H1 (cell line): ENCODE measurements at regions not wholly inside any gene's neighbourhood (a gene's known extent, or its start where the extent isn't known, plus 50 kb on each side); places are given as distances from the start of the nearest gene placed in this dataset.

Experiments
- CTCF ChIA-PET: fragments of 300-600 bp; sonication (Branson Sonifier 250); formaldehyde crosslinking; loops from one replicate; lab custom pipeline; 2021; ENCODE audit not compliant: partially characterized antibody; lab: Charles Lee
- POLR2A ChIA-PET: fragments of 300-600 bp; sonication (Branson Sonifier 250); formaldehyde crosslinking; loops from one replicate; lab custom pipeline; 2021; ENCODE audit warnings: inconsistent platforms; ENCODE audit not compliant: partially characterized antibody; lab: Charles Lee
- DNase-seq, 2 experiments: peaks; one replicate each; pipeline versions ENCODE4 v3.0.0 to v3.0.0-alpha.2; 2010 to 2022; ENCODE audit warnings: low spot score in 2 of 2, low read depth in 1 of 2, mixed read lengths in 1 of 2
- FAIRE-seq: peaks from 2 replicates; lab custom pipeline; 2011; peaks lifted over from hg19 to GRCh38; lab: Jason Lieb, UNC
- H2AFZ ChIP-seq: 2 replicates; pipeline ENCODE4 v1.8.1; 2012; ENCODE audit warnings: low read length, inconsistent platforms
- H2AK5ac ChIP-seq: 2 replicates; pipeline ENCODE4 v1.6.1; 2013; ENCODE audit warnings: low read depth, low read length
- H2BK120ac ChIP-seq: replicated peaks from 2 replicates; pipeline ENCODE3; 2013; ENCODE audit warnings: low read depth, low read length, inconsistent platforms
- H2BK12ac ChIP-seq: 2 replicates; pipeline ENCODE4 v1.6.1; 2013; ENCODE audit warnings: low read depth, low read length
- H2BK15ac ChIP-seq: 2 replicates; pipeline ENCODE4 v1.6.1; 2013; ENCODE audit warnings: low read length
- H2BK20ac ChIP-seq: 2 replicates; pipeline ENCODE4 v1.6.1; 2013; ENCODE audit warnings: low read length
- H2BK5ac ChIP-seq: 2 replicates; pipeline ENCODE4 v1.6.1; 2013; ENCODE audit warnings: low read depth, low read length
- H3K14ac ChIP-seq: 2 replicates; pipeline ENCODE4 v1.6.1; 2013; ENCODE audit warnings: inconsistent platforms; ENCODE audit not compliant: insufficient read length
- H3K18ac ChIP-seq: 2 replicates; pipeline ENCODE4 v1.6.1; 2013; ENCODE audit warnings: low read length; ENCODE audit errors: extremely low read depth
- H3K23ac ChIP-seq: 2 replicates; pipeline ENCODE4 v1.6.1; 2013; ENCODE audit warnings: inconsistent platforms; ENCODE audit not compliant: insufficient read length
- H3K23me2 ChIP-seq: 2 replicates; pipeline ENCODE4 v1.6.1; 2013; ENCODE audit warnings: low read depth, low read length
- H3K27ac ChIP-seq: 2 replicates; pipeline ENCODE4 v1.6.1; 2011; ENCODE audit warnings: low read depth, low read length, inconsistent platforms
- H3K27me3 ChIP-seq, 4 experiments: replicated peaks in 1 of 4; 1 replicate in 1 of 4; 2 replicates in 3 of 4; pipeline versions ENCODE4 v1.6.1 to v1.8.1; 2011 to 2013; ENCODE audit warnings: low read length in 3 of 4, mild to moderate bottlenecking in 3 of 4, inconsistent platforms in 2 of 4, mixed read lengths in 2 of 4, moderate library complexity in 1 of 4; ENCODE audit not compliant: control insufficient read depth in 3 of 4, insufficient read depth in 3 of 4; ENCODE audit errors: extremely low read depth in 1 of 4
- H3K36me3 ChIP-seq, 4 experiments: 2 replicates each; pipeline versions ENCODE4 v1.6.1 to v1.8.1; 2011 to 2013; ENCODE audit warnings: mild to moderate bottlenecking in 4 of 4, low read length in 3 of 4, moderate library complexity in 2 of 4, control low read depth in 1 of 4, inconsistent platforms in 1 of 4; ENCODE audit not compliant: insufficient read depth in 4 of 4, control insufficient read depth in 2 of 4
- H3K4ac ChIP-seq: replicated peaks from 2 replicates; pipeline ENCODE3; 2013; ENCODE audit warnings: low read length, low read depth, mixed read lengths, inconsistent platforms; ENCODE audit not compliant: insufficient read length
- H3K4me1 ChIP-seq, 4 experiments: replicated peaks in 1 of 4; 1 replicate in 1 of 4; 2 replicates in 3 of 4; pipeline versions ENCODE4 v1.6.1 to v1.8.1; 2011 to 2013; ENCODE audit warnings: low read length in 3 of 4, inconsistent platforms in 2 of 4, mixed read lengths in 1 of 4; ENCODE audit not compliant: insufficient read depth in 4 of 4, control insufficient read depth in 3 of 4
- H3K4me2 ChIP-seq, 2 experiments: 2 replicates each; pipeline versions ENCODE4 v1.6.1 to v1.8.1; 2011 to 2013; ENCODE audit warnings: low read depth in 2 of 2, low read length in 2 of 2, control low read depth in 1 of 2, inconsistent platforms in 1 of 2, mild to moderate bottlenecking in 1 of 2; ENCODE audit not compliant: insufficient read depth in 1 of 2
- H3K4me3 ChIP-seq, 4 experiments: fragments of 200-600, 300-600 bp in 1 of 4; sonication (generic), shearing (Covaris generic), sonication (Bioruptor Twin) in 1 of 4; 2 replicates each; pipeline versions ENCODE4 v1.5.1 to v1.8.1; 2011 to 2016; ENCODE audit warnings: low read length in 4 of 4, low read depth in 3 of 4, control low read depth in 2 of 4, inconsistent platforms in 2 of 4, mild to moderate bottlenecking in 2 of 4, mixed read lengths in 1 of 4, moderate library complexity in 1 of 4; ENCODE audit not compliant: insufficient read depth in 2 of 4; ENCODE audit errors: extremely low read depth in 1 of 4
- H3K56ac ChIP-seq: replicated peaks from 2 replicates; pipeline ENCODE3; 2013; ENCODE audit warnings: low read depth, mild to moderate bottlenecking, mixed read lengths, low read length, inconsistent platforms; ENCODE audit not compliant: insufficient read length
- H3K79me1 ChIP-seq: 2 replicates; pipeline ENCODE4 v1.6.1; 2013; ENCODE audit warnings: low read depth, low read length, control low read depth
- H3K79me2 ChIP-seq, 2 experiments: 2 replicates each; pipeline versions ENCODE4 v1.6.1 to v1.8.1; 2012 to 2013; ENCODE audit warnings: low read length in 2 of 2, mild to moderate bottlenecking in 2 of 2, inconsistent platforms in 1 of 2; ENCODE audit not compliant: insufficient read depth in 2 of 2, control insufficient read depth in 1 of 2
- H3K9ac ChIP-seq, 4 experiments: replicated peaks in 1 of 4; 1 replicate in 1 of 4; 2 replicates in 3 of 4; pipeline versions ENCODE4 v1.6.1 to v1.8.1; 2011 to 2013; ENCODE audit warnings: low read depth in 3 of 4, low read length in 3 of 4, control low read depth in 2 of 4, mild to moderate bottlenecking in 2 of 4, moderate library complexity in 2 of 4, inconsistent platforms in 1 of 4; ENCODE audit errors: extremely low read depth in 1 of 4
- H3K9me3 ChIP-seq, 2 experiments: 2 replicates each; pipeline versions ENCODE4 v1.6.1 to v1.8.1; 2012 to 2013; ENCODE audit warnings: mild to moderate bottlenecking in 2 of 2, moderate library complexity in 2 of 2, control low read depth in 1 of 2, inconsistent platforms in 1 of 2, low read depth in 1 of 2, low read length in 1 of 2, mixed read lengths in 1 of 2; ENCODE audit not compliant: insufficient read depth in 2 of 2
- H4K20me1 ChIP-seq, 2 experiments: replicated peaks in 1 of 2; 2 replicates each; pipeline versions ENCODE3 to v1.8.1; 2011 to 2013; ENCODE audit warnings: inconsistent platforms in 2 of 2, low read length in 2 of 2, mild to moderate bottlenecking in 1 of 2; ENCODE audit not compliant: insufficient read depth in 2 of 2, control insufficient read depth in 1 of 2
- H4K5ac ChIP-seq: 2 replicates; pipeline ENCODE4 v1.6.1; 2013; ENCODE audit warnings: low read length, low read depth, mixed read lengths, inconsistent platforms; ENCODE audit not compliant: insufficient read length
- H4K8ac ChIP-seq: 2 replicates; pipeline ENCODE4 v1.8.0; 2013; ENCODE audit warnings: mild to moderate bottlenecking, moderate library complexity, low read length, inconsistent platforms; ENCODE audit not compliant: insufficient read depth; ENCODE audit errors: extremely low read depth
- H4K91ac ChIP-seq: replicated peaks from 2 replicates; pipeline ENCODE3; 2013; ENCODE audit warnings: low read length, mixed read lengths, inconsistent platforms; ENCODE audit not compliant: insufficient read length
- CREB1 ChIP-seq: IDR thresholded peaks from 2 replicates; pipeline ENCODE4 v1.6.1; 2012; ENCODE audit warnings: inconsistent platforms
- EP300 ChIP-seq, 2 experiments: IDR thresholded peaks; 1 replicate in 1 of 2; 2 replicates in 1 of 2; pipeline ENCODE4 v1.6.1; 2011 to 2012; ENCODE audit warnings: low read depth in 2 of 2, low read length in 2 of 2, mild to moderate bottlenecking in 2 of 2, borderline replicate concordance in 1 of 2, inconsistent platforms in 1 of 2, moderate library complexity in 1 of 2
- KDM1A ChIP-seq: fragments of 200-600, 300-600 bp; sonication (generic); IDR thresholded peaks from 2 replicates; pipeline ENCODE4 v1.7.1; 2016; ENCODE audit warnings: mild to moderate bottlenecking, low read length, borderline replicate concordance
- MAFK ChIP-seq: IDR thresholded peaks from 2 replicates; pipeline ENCODE4 v1.6.1; 2012; ENCODE audit warnings: low read depth, mild to moderate bottlenecking, improper control_type of control experiment, low read length
- NRF1 ChIP-seq: IDR thresholded peaks from 2 replicates; pipeline ENCODE4 v1.6.1; 2011; ENCODE audit warnings: mild to moderate bottlenecking, low read depth, low read length, improper control_type of control experiment
- PHF8 ChIP-seq: fragments of 200-600 bp; sonication (generic); conservative IDR thresholded peaks from 2 replicates; pipeline ENCODE4 v1.7.1; 2012; ENCODE audit warnings: low read depth, mild to moderate bottlenecking, inconsistent platforms, low read length, moderate library complexity
- POU5F1 ChIP-seq: IDR thresholded peaks from 2 replicates; pipeline ENCODE4 v1.6.1; 2011; ENCODE audit warnings: low read depth, mild to moderate bottlenecking, low read length, moderate library complexity
- RNF2 ChIP-seq: fragments of 200-900, 300-1000 bp; sonication (generic); IDR thresholded peaks from 2 replicates; pipeline ENCODE4 v1.7.1; 2016; ENCODE audit warnings: borderline replicate concordance, low read depth, mild to moderate bottlenecking, antibody characterized with exemption, low read length; ENCODE audit not compliant: poor library complexity, severe bottlenecking; ENCODE audit errors: missing control alignments
- SIN3A ChIP-seq, 2 experiments: IDR thresholded peaks in 1 of 2; conservative IDR thresholded peaks in 1 of 2; 2 replicates each; pipeline ENCODE4 v1.6.1; 2011 to 2012; ENCODE audit warnings: low read length in 2 of 2, improper control_type of control experiment in 1 of 2, low read depth in 1 of 2, mild to moderate bottlenecking in 1 of 2
- SP2 ChIP-seq: IDR thresholded peaks from 2 replicates; pipeline ENCODE4 v1.6.1; 2012; ENCODE audit warnings: mild to moderate bottlenecking, low read length, inconsistent platforms
- SUZ12 ChIP-seq: fragments of 200-600 bp; sonication (generic); IDR thresholded peaks from 2 replicates; pipeline ENCODE4 v1.6.1; 2012; ENCODE audit warnings: mild to moderate bottlenecking, inconsistent platforms, low read length, moderate library complexity, mixed read lengths
- TAF1 ChIP-seq: IDR thresholded peaks from 2 replicates; pipeline ENCODE4 v1.6.1; 2011; ENCODE audit warnings: mild to moderate bottlenecking, low read depth, low read length
- TAF7 ChIP-seq: optimal IDR thresholded peaks from 2 replicates; pipeline ENCODE3; 2011; ENCODE audit warnings: low read depth, mild to moderate bottlenecking, inconsistent platforms, low read length, moderate library complexity, borderline replicate concordance
- TF ChIP-seq, protein P1 (sequence below): IDR thresholded peaks from 2 replicates; pipeline ENCODE4 v1.6.1; 2012; ENCODE audit warnings: inconsistent platforms

DNA sequence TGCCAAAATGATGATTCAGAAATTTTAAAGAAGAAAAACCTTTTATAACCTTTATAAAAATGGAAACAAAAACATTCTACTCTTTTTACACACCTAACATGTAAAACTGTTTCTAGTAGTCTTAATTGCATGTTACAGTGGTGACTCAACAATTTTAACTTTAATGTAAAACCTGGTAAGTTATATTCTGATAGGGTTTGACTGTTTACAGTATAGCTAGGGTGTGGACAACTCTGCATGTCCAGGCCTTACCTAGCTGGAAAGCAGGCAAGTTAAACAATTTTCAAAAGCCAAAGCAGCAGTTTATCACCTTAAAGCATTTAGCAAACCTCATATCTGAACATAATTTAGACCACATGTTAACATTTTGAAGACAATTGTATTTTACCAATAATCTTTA is 328.5 kb downstream of the NEK10 start:
- Histone ChIP-seq H3K79me2 (no peaks in the 10 kb centered on the region), H2AFZ (no peak overlapping the region), H3K56ac (no peak overlapping the region), H2BK5ac (no peak overlapping the region), H3K14ac (no peak overlapping the region), H3K79me1 (no peaks in the 10 kb centered on the region), H3K27me3 (no peaks in the 10 kb centered on the region), H2BK15ac (no peak overlapping the region), H3K23me2 (no peaks in the 10 kb centered on the region), H3K36me3 (peaks cover 0 to 3% (median 0%) of the 10 kb centered on the region in 4 experiments; a peak in 1 of 8 replicates), H4K5ac (no peak overlapping the region), H4K91ac (no peak overlapping the region), H3K4me1 (peaks cover 3 to 10% (median 5%) of the 10 kb centered on the region in 4 experiments; a peak in 5 of 7 replicates), H3K4me3 (no peak overlapping the region), H2BK120ac (no peak overlapping the region), H3K9me3 (peaks cover 5 to 12% of the 10 kb centered on the region in 2 experiments; a peak in 3 of 4 replicates), H2BK20ac (no peak overlapping the region), H4K20me1 (no peaks in the 10 kb centered on the region), H3K27ac (no peak overlapping the region), H3K23ac (no peak overlapping the region), H3K4me2 (no peak overlapping the region), H2AK5ac (no peak overlapping the region), H3K9ac (no peak overlapping the region), H3K4ac (no peak overlapping the region), H2BK12ac (no peak overlapping the region), H4K8ac (no peak overlapping the region), H3K18ac (no peak overlapping the region)
- POLR2A ChIA-PET: interaction anchor here (0.6 kb wide), 1 partner anchor 40 kb away, joined by 5 read pairs; no protein-coding TSS in a partner anchor
- DNase-seq (no peak), FAIRE-seq (no peak)
- CTCF ChIA-PET: interaction anchor here (1.3 kb wide), 1 partner anchor 52 kb away, joined by 3 read pairs; no protein-coding TSS in a partner anchor
- TF ChIP-seq SIN3A (conservative IDR thresholded peaks at IDR 0.05 in 1 of 2, IDR thresholded peaks at IDR 0.05 in 1 of 2; ENCODE audit: low read depth in 1 of 2, low read length in 2 of 2) (no peak), SUZ12 (no peak), SP2 (no peak), TAF7 (no peak), MAFK (no peak), PHF8 (no peak), CREB1 (no peak), TAF1 (no peak), NRF1 (no peak), KDM1A (no peak), EP300 (IDR thresholded peaks at IDR 0.05; ENCODE audit: borderline replicate concordance in 1 of 2, low read depth in 2 of 2, low read length in 2 of 2) (no peak), POU5F1 (no peak), RNF2 (no peak)
- TF ChIP-seq, protein P1, sequence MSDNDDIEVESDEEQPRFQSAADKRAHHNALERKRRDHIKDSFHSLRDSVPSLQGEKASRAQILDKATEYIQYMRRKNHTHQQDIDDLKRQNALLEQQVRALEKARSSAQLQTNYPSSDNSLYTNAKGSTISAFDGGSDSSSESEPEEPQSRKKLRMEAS: no peak
